Testis (tissue), 2 donors: ENCODE measurements at regions not wholly inside any gene's neighbourhood (a gene's known extent, or its start where the extent isn't known, plus 50 kb on each side); places are given as distances from the start of the nearest gene placed in this dataset.

Experiments
- DNase-seq: peaks from one replicate; pipeline ENCODE4 v3.0.0-alpha.2; 2019
- H3K27ac ChIP-seq, 2 donors: fragments of 200-600 bp; sonication (generic); one replicate each; pipeline ENCODE4 v1.5.1; 2019
- H3K27me3 ChIP-seq: fragments of 200-600 bp; sonication (generic); one replicate; pipeline ENCODE4 v1.5.1; 2019
- H3K36me3 ChIP-seq: fragments of 200-600 bp; sonication (generic); one replicate; pipeline ENCODE4 v1.5.1; 2017; ENCODE audit warnings: low read depth; ENCODE audit errors: missing control alignments
- H3K4me1 ChIP-seq: fragments of 200-600 bp; sonication (generic); one replicate; pipeline ENCODE4 v1.5.1; 2019
- H3K4me3 ChIP-seq, 2 donors: fragments of 200-600 bp; sonication (generic); one replicate each; pipeline ENCODE4 v1.5.1; 2017 to 2019
- H3K9me3 ChIP-seq: fragments of 200-600 bp; sonication (generic); one replicate; pipeline ENCODE4 v1.5.1; 2017
- POLR2A ChIP-seq: fragments of 450-650 bp; IDR thresholded peaks from one replicate; pipeline ENCODE4 v1.6.1; 2017; ENCODE audit warnings: antibody characterized with exemption, mild to moderate bottlenecking, moderate library complexity
- WGBS, 2 donors: methylation state at CpG; one replicate each; pipeline ENCODE4 v1.1.5; 2018; 5-methylcytosine and 5-hydroxymethylcytosine counted together
- intact Hi-C: fragments of 100-400 bp; cut with DNase I; formaldehyde crosslinking; loops from one replicate; pipeline ENCODE4 v1.15.1; 2023; ENCODE audit warnings: low total_unique reads
- TF ChIP-seq, protein P1 (sequence below), 3 experiments: fragments of 450-650 bp in 2 of 3; fragments of 200-600 bp in 1 of 3; sonication (generic) in 1 of 3; IDR thresholded peaks; one replicate each; pipeline ENCODE4 v1.5.1; 2016 to 2019; ENCODE audit warnings: antibody characterized with exemption in 3 of 3, mild to moderate bottlenecking in 2 of 3, moderate library complexity in 1 of 3

DNA sequence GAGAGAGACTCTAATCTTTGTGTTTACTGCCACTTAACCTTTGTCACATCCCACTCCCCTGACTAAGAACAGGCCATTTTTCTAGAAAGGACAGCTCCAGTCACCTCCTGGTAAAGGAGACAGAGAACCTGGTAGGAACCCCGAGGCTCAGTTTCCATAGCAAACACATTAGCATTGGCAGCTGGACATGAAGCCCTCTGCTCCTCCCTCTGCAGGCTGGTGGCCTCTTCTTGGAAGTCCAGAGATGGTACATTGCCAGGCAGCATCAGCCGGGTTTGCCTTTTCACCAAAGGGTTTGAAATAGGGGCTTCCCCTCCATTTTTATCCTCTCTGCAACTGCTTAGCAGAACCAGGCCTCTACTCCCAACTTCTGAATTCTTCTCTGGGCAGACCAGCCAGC lies 213.4 kb upstream of the SEMA6D start:
- Histone ChIP-seq H3K27me3 (no peaks in the 10 kb centered on the region), H3K36me3 (no peaks in the 10 kb centered on the region), H3K4me1 (no peaks in the 10 kb centered on the region), H3K4me3 (no peak overlapping the region), H3K27ac (no peak overlapping the region), H3K9me3 (no peaks in the 10 kb centered on the region)
- 91 to 100% methylated on average over 2 of the region's 2 CpGs for WGBS, 2 donors
- no peak for DNase-seq
- intact Hi-C loops: no loop called here
- no peak for TF ChIP-seq POLR2A
- TF ChIP-seq, protein P1, sequence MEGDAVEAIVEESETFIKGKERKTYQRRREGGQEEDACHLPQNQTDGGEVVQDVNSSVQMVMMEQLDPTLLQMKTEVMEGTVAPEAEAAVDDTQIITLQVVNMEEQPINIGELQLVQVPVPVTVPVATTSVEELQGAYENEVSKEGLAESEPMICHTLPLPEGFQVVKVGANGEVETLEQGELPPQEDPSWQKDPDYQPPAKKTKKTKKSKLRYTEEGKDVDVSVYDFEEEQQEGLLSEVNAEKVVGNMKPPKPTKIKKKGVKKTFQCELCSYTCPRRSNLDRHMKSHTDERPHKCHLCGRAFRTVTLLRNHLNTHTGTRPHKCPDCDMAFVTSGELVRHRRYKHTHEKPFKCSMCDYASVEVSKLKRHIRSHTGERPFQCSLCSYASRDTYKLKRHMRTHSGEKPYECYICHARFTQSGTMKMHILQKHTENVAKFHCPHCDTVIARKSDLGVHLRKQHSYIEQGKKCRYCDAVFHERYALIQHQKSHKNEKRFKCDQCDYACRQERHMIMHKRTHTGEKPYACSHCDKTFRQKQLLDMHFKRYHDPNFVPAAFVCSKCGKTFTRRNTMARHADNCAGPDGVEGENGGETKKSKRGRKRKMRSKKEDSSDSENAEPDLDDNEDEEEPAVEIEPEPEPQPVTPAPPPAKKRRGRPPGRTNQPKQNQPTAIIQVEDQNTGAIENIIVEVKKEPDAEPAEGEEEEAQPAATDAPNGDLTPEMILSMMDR (IDR thresholded peaks at IDR 0.05): no peak

DNA sequence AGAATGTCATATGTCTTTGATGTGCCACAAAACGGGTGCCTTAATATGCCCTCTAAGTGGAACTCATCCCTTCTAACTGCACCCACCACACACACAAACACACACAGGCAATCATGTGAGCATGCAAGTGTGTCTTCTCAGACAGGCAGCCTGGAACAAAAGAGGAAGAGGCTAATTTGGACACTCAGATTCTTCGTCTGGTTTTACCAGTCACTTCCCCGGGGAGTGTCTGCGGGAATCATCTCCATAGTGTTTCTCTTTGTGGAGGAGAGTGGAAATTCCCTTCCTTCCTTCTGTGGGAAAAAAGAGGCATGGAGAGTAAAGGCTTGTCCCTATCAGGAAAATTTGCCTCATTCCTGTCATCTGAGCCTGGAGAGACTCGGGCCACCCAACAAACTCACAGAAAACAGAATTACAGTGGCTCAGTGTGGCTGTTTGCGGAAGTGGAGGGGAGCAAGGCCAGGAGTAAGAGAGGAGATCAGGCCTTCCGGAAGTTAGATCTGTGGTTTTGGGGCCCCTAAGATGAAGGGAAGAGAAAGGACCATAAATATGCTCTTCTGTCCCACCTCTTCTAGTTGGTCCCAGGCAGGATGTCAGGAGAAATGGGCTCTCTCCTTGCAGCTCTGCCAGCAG lies 212.6 kb upstream of the SEMA6D start:
- DNase-seq: no peak
- intact Hi-C loops: no loop called here
- H3K9me3 ChIP-seq: no peaks in the 10 kb centered on the region
- 76 to 88% methylated on average over 7 of the region's 7 CpGs for WGBS, 2 donors
- no peaks in the 10 kb centered on the region for H3K36me3 ChIP-seq
- no peaks in the 10 kb centered on the region for H3K27me3 ChIP-seq
- H3K4me1 ChIP-seq: no peaks in the 10 kb centered on the region
- no peak for TF ChIP-seq POLR2A
- TF ChIP-seq, protein P1 (IDR thresholded peaks at IDR 0.05): no peak
- H3K4me3 ChIP-seq: no peak overlapping the region
- no peak overlapping the region for H3K27ac ChIP-seq

DNA sequence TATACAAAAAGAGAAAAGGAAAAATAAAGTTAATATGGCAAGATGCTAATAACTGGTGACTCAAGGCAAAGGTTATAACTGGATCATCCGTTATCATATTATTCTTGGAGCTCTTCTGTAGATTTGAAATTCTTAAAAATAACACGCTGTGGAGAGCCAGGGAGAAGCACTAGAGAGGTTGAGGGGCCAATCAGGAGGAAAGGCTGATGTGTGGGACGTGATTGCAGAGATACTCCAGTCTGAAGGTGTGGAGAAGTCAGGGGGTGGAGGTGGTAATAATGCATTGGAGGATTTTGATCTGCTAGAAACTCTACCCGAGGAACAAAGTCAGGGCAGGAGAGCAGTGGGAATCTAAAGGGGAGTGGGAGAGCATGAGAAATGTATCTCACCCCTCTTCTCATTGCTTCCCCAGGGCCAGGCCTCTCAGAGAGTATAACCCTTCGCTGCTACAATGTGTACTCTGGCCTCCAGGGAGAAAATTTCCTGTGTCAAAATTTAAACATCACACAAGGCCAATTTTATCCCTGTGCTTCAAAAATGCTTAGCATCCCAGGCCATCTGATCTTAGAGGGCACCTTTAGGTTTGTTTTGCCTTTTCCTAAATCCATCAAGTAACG lies 211.5 kb upstream of the SEMA6D start:
- TF ChIP-seq, protein P1 (IDR thresholded peaks at IDR 0.05): no peak
- Histone ChIP-seq H3K4me1 (no peaks in the 10 kb centered on the region), H3K27ac (no peak overlapping the region), H3K36me3 (no peaks in the 10 kb centered on the region), H3K9me3 (no peaks in the 10 kb centered on the region), H3K27me3 (no peaks in the 10 kb centered on the region), H3K4me3 (no peak overlapping the region)
- WGBS, 2 donors: 53 to 57% methylated on average over 6 of the region's 6 CpGs
- DNase-seq: no peak
- intact Hi-C loops: no loop called here

DNA sequence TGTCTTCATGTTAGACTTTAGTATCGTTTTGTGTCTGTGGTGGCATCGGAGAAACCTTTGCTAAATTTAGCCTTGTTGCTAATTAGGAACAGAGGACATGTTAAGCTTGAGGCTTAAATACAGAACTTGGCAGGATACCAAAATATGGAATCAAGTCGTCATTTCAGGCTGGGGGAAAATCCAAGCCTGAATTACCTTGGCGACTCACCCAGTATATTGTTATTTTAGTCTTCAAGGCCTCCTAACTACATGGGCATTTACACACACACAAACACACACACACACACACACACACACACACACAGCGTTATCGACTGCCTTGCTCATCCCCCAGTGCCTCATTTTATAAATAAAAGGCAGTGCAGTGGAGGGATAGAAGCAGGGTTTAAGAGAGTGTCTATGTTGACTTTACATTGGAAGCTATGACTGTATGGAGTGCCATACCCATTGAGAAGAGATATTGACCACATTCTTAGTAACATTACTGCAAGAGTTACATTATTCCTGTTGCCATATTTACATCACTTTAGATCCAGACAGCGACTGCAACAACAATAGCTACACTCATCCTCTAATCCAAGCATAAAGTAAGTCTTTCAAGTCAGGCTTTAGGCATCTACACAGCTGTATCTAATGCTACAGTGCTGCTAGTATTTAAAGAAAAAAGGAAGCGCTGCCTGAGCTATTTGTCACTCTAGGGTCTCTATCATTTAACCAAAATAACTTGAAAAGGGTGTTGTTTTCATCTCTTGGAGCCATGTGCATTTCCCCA lies 210.8 kb upstream of the SEMA6D start:
- TF ChIP-seq, protein P1 (IDR thresholded peaks at IDR 0.05): no peak
- TF ChIP-seq POLR2A: no peak
- Histone ChIP-seq H3K27ac (no peak overlapping the region), H3K36me3 (no peaks in the 10 kb centered on the region), H3K9me3 (no peaks in the 10 kb centered on the region), H3K27me3 (no peaks in the 10 kb centered on the region), H3K4me3 (no peak overlapping the region), H3K4me1 (no peaks in the 10 kb centered on the region)
- intact Hi-C loops: no loop called here
- DNase-seq: no peak
- 32 to 63% methylated on average over 8 of the region's 8 CpGs for WGBS, 2 donors
